Body of pancreas (tissue), 4 donors: ENCODE measurements at regions not wholly inside any gene's neighbourhood (a gene's known extent, or its start where the extent isn't known, plus 50 kb on each side); places are given as distances from the start of the nearest gene placed in this dataset.

ENCODE experiments used
- ATAC-seq: fragments of 150-250 bp; one replicate; pipeline ENCODE4 v1.9.1; 2016
- DNase-seq, 4 donors: peaks; one replicate each; pipeline ENCODE4 v3.0.0-alpha.2; 2019
- H3K27ac ChIP-seq, 4 donors: fragments of 200-600 bp; sonication (generic); 1 replicate in 3 of 4; 2 replicates in 1 of 4; pipeline versions ENCODE4 v1.5.1 to v1.6.1; 2016 to 2019; ENCODE audit warnings: mild to moderate bottlenecking in 1 of 4, mixed read lengths in 1 of 4, moderate library complexity in 1 of 4
- H3K27me3 ChIP-seq, 2 donors: fragments of 200-600 bp; sonication (generic); one replicate each; pipeline ENCODE4 v1.6.0; 2016; ENCODE audit warnings: mild to moderate bottlenecking in 1 of 2
- H3K36me3 ChIP-seq, 2 donors: fragments of 200-600 bp; sonication (generic); replicated peaks in 1 of 2; 2 replicates each; pipeline ENCODE4 v1.5.1; 2016; ENCODE audit warnings: low read depth in 2 of 2; ENCODE audit not compliant: insufficient read depth in 1 of 2
- H3K4me1 ChIP-seq: fragments of 200-600 bp; sonication (generic); one replicate; pipeline ENCODE4 v1.6.0; 2016
- H3K4me3 ChIP-seq, 2 donors: fragments of 200-600 bp; sonication (generic); 1 replicate in 1 of 2; 2 replicates in 1 of 2; pipeline ENCODE4 v1.5.1; 2016 to 2019
- H3K9me3 ChIP-seq, 3 donors: fragments of 200-600 bp; sonication (generic); 1 replicate in 2 of 3; 2 replicates in 1 of 3; pipeline ENCODE4 v1.5.1; 2016
- CTCF ChIP-seq, 7 experiments: fragments of 450-650 bp in 4 of 7; fragments of 200-600 bp in 3 of 7; sonication (generic) in 3 of 7; IDR thresholded peaks; one replicate each; pipeline ENCODE4 v1.5.1; 2016 to 2019; ENCODE audit warnings: antibody characterized with exemption in 7 of 7
- POLR2A ChIP-seq, 3 donors: fragments of 450-650 bp; IDR thresholded peaks; one replicate each; pipeline ENCODE4 v1.6.1; 2016; ENCODE audit warnings: antibody characterized with exemption in 3 of 3, mild to moderate bottlenecking in 2 of 3
- WGBS, 2 donors: methylation state at CpG; one replicate each; pipeline ENCODE4 v1.1.5; 2017; 5-methylcytosine and 5-hydroxymethylcytosine counted together
- intact Hi-C: fragments of 100-400 bp; cut with DNase I; formaldehyde crosslinking; loops from one replicate; pipeline ENCODE4 v1.15.1; 2023

GRCh38 chr4:117610706-117611308 lies 423.5 kb upstream of the NDST3 start:
- Histone ChIP-seq H3K4me1 (no peaks in the 10 kb centered on the region), H3K9me3 (no peaks in the 10 kb centered on the region), H3K27me3 (no peaks in the 10 kb centered on the region), H3K27ac (no peak overlapping the region), H3K36me3 (no peaks in the 10 kb centered on the region), H3K4me3 (no peak overlapping the region)
- intact Hi-C loops: no loop called here
- TF ChIP-seq CTCF (IDR thresholded peaks at IDR 0.05) (no peak), POLR2A (IDR thresholded peaks at IDR 0.05) (no peak)
- DNase-seq (no peak), ATAC-seq (no peak)
- 60 to 80% methylated on average over 1 of the region's 1 CpG for WGBS, 2 donors

- no peaks in the 10 kb centered on the region for H3K27me3 ChIP-seq
- 76 to 89% methylated on average over 4 of the region's 4 CpGs for WGBS, 2 donors
Measured at GRCh38 chr4:117621673-117622072, 412.6 kb upstream of the NDST3 start.

GRCh38 chr4:117623326-117623725 lies 411.0 kb upstream of the NDST3 start:
- no peaks in the 10 kb centered on the region for H3K4me1 ChIP-seq
- no peak overlapping the region for H3K27ac ChIP-seq
- H3K4me3 ChIP-seq: no peak overlapping the region
- no peaks in the 10 kb centered on the region for H3K9me3 ChIP-seq
- H3K36me3 ChIP-seq: no peaks in the 10 kb centered on the region
- 50 to 71% methylated on average over 1 of the region's 1 CpG for WGBS, 2 donors
- TF ChIP-seq POLR2A (IDR thresholded peaks at IDR 0.05): no peak
- TF ChIP-seq CTCF (IDR thresholded peaks at IDR 0.05): no peak
- no peak for DNase-seq
- intact Hi-C loops: no loop called here
- no peaks in the 10 kb centered on the region for H3K27me3 ChIP-seq
- ATAC-seq: no peak

More at GRCh38 chr4:117621673-117622072, 412.6 kb upstream of the NDST3 start:
- ATAC-seq (no peak), DNase-seq (no peak)
- intact Hi-C loops: no loop called here
- Histone ChIP-seq H3K36me3 (no peaks in the 10 kb centered on the region), H3K27ac (no peak overlapping the region), H3K4me1 (no peaks in the 10 kb centered on the region), H3K4me3 (no peak overlapping the region), H3K9me3 (no peaks in the 10 kb centered on the region)
- TF ChIP-seq CTCF (IDR thresholded peaks at IDR 0.05) (no peak), POLR2A (IDR thresholded peaks at IDR 0.05) (no peak)

- ATAC-seq: no peak
- no peak for DNase-seq
- H3K9me3 ChIP-seq: no peaks in the 10 kb centered on the region
- WGBS, 2 donors: 37 to 56% methylated on average over 4 of the region's 4 CpGs
- H3K27ac ChIP-seq: no peak overlapping the region
- no peak overlapping the region for H3K4me3 ChIP-seq
- intact Hi-C loops: no loop called here
- no peaks in the 10 kb centered on the region for H3K4me1 ChIP-seq
- TF ChIP-seq CTCF (IDR thresholded peaks at IDR 0.05): no peak
- no peak for TF ChIP-seq POLR2A (IDR thresholded peaks at IDR 0.05)
- no peaks in the 10 kb centered on the region for H3K36me3 ChIP-seq
- H3K27me3 ChIP-seq: no peaks in the 10 kb centered on the region
Measured at GRCh38 chr4:117626664-117627063, 407.6 kb upstream of the NDST3 start.

- no peak for TF ChIP-seq CTCF (IDR thresholded peaks at IDR 0.05)
- no peak for TF ChIP-seq POLR2A (IDR thresholded peaks at IDR 0.05)
- no peaks in the 10 kb centered on the region for H3K36me3 ChIP-seq
- intact Hi-C loops: no loop called here
- no peaks in the 10 kb centered on the region for H3K4me1 ChIP-seq
- H3K9me3 ChIP-seq: no peaks in the 10 kb centered on the region
- no peaks in the 10 kb centered on the region for H3K27me3 ChIP-seq
- 58 to 66% methylated on average over 1 of the region's 1 CpG for WGBS, 2 donors
- ATAC-seq: no peak
- no peak for DNase-seq
- no peak overlapping the region for H3K27ac ChIP-seq
- no peak overlapping the region for H3K4me3 ChIP-seq
Measured at GRCh38 chr4:117634716-117635115, 399.6 kb upstream of the NDST3 start.
